Common myeloid progenitor, CD34-positive (primary cell): ENCODE measurements at regions not wholly inside any gene's neighbourhood (a gene's known extent, or its start where the extent isn't known, plus 50 kb on each side); places are given as distances from the start of the nearest gene placed in this dataset.
"Not testable (repeated sequence)": the region's sequence is repeated elsewhere in the genome, so short reads cannot be mapped to it uniquely, and the experiment has no call there.

Source experiments
- CTCF ChIA-PET: fragments of 350-600 bp; sonication (Branson Sonifier 250); formaldehyde crosslinking; loops from one replicate; lab custom pipeline; 2021; ENCODE audit warnings: antibody characterized with exemption; lab: Charles Lee
- POLR2A ChIA-PET: fragments of 350-600 bp; sonication (Branson Sonifier 250); formaldehyde crosslinking; loops from one replicate; lab custom pipeline; 2021; ENCODE audit warnings: antibody characterized with exemption; lab: Charles Lee
- DNase-seq, 3 donors: peaks; one replicate each; pipeline versions ENCODE4 v3.0.0 to v3.0.0-alpha.2; 2013
- H3K27ac ChIP-seq, 2 experiments: 1 replicate in 1 of 2; 2 replicates in 1 of 2; pipeline ENCODE4 v1.7.0; 2013; ENCODE audit warnings: inconsistent platforms in 2 of 2, low read length in 2 of 2, mild to moderate bottlenecking in 2 of 2, low read depth in 1 of 2, moderate library complexity in 1 of 2; ENCODE audit not compliant: severe bottlenecking in 2 of 2, insufficient read depth in 1 of 2, poor library complexity in 1 of 2
- H3K27me3 ChIP-seq, 5 experiments: replicated peaks in 2 of 5; 1 replicate in 3 of 5; 2 replicates in 2 of 5; pipeline versions ENCODE4 v1.6.1 to v1.7.0; 2013; ENCODE audit warnings: low read length in 4 of 5, mild to moderate bottlenecking in 2 of 5, moderate library complexity in 2 of 5, inconsistent platforms in 1 of 5; ENCODE audit not compliant: insufficient read depth in 5 of 5, control insufficient read depth in 4 of 5
- H3K36me3 ChIP-seq, 4 experiments: 1 replicate in 2 of 4; 2 replicates in 2 of 4; pipeline versions ENCODE4 v1.6.1 to v1.7.0; 2013; ENCODE audit warnings: low read length in 3 of 4, control low read depth in 1 of 4, mild to moderate bottlenecking in 1 of 4; ENCODE audit not compliant: control insufficient read depth in 4 of 4, insufficient read depth in 4 of 4
- H3K4me1 ChIP-seq, 4 experiments: 1 replicate in 3 of 4; 2 replicates in 1 of 4; pipeline versions ENCODE4 v1.6.1 to v1.7.1; 2013; ENCODE audit warnings: low read length in 3 of 4, mild to moderate bottlenecking in 3 of 4, control low read depth in 1 of 4, inconsistent platforms in 1 of 4, moderate library complexity in 1 of 4; ENCODE audit not compliant: control insufficient read depth in 4 of 4, insufficient read depth in 4 of 4; ENCODE audit errors: control extremely low read depth in 1 of 4
- H3K4me3 ChIP-seq, 7 experiments: 1 replicate in 4 of 7; 2 replicates in 3 of 7; pipeline versions ENCODE4 v1.5.1 to v1.7.0; 2013; ENCODE audit warnings: mild to moderate bottlenecking in 7 of 7, low read length in 6 of 7, moderate library complexity in 6 of 7, inconsistent platforms in 2 of 7, low read depth in 2 of 7, control low read depth in 1 of 7; ENCODE audit not compliant: insufficient read depth in 4 of 7, control insufficient read depth in 1 of 7; ENCODE audit errors: extremely low read depth in 1 of 7
- H3K9me3 ChIP-seq, 5 experiments: 1 replicate in 4 of 5; 2 replicates in 1 of 5; pipeline versions ENCODE4 v1.6.1 to v1.7.1; 2013; ENCODE audit warnings: low read length in 4 of 5, mild to moderate bottlenecking in 2 of 5, inconsistent platforms in 1 of 5, low read depth in 1 of 5, moderate library complexity in 1 of 5; ENCODE audit not compliant: control insufficient read depth in 4 of 5, insufficient read depth in 2 of 5; ENCODE audit errors: control extremely low read depth in 1 of 5
- WGBS: methylation state at CpG from one replicate; pipeline ENCODE4 v1.1.5; 2013; ENCODE audit not compliant: insufficient coverage; 5-methylcytosine and 5-hydroxymethylcytosine counted together

GRCh38 chr2:131309833-131310232 lies 54.1 kb downstream of the RAB6D start:
- H3K27ac ChIP-seq, CTCF ChIA-PET, H3K36me3 ChIP-seq, H3K4me1 ChIP-seq, POLR2A ChIA-PET, H3K4me3 ChIP-seq, H3K9me3 ChIP-seq, H3K27me3 ChIP-seq: not testable (repeated sequence)
- no CpG with 5 or more reads among the region's 3 CpGs for whole genome bisulfite sequencing
- DNase-seq, result peak in 1 of 3 donors; percentile 5

DNA sequence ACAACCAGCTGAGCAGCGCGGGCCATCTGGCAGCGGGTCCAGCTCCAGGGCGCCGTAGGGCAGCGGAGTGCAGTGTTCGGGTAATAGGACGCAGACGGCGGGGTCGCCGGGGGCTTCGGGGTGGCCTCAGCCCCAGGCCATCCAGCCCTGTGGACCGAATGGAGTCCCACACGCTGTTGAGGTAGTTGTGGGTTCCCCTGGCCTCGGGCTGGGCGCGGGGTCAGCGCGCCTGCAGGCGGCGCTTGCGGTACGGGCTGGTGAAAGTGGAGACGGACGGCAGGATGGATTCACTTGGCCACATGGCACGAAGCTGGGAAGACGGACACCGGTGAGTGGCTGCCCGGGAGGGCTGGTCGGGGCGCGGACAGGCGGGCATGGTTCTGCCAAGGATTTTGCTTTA lies 63.8 kb downstream of the RAB6D start:
- H3K36me3 ChIP-seq, H3K27ac ChIP-seq, H3K27me3 ChIP-seq, CTCF ChIA-PET, H3K9me3 ChIP-seq, DNase-seq, H3K4me3 ChIP-seq, POLR2A ChIA-PET, H3K4me1 ChIP-seq: not testable (repeated sequence)
- WGBS, result 22% methylated on average over 25 of the region's 34 CpGs

- whole genome bisulfite sequencing, result 95% methylated on average over 6 of the region's 8 CpGs
- POLR2A ChIA-PET, result not testable (repeated sequence)
These were observed 68.5 kb downstream of the POTEE start for GRCh38 chr2:131277857-131278256.

GRCh38 chr2:131277289-131277688 lies 68.0 kb downstream of the POTEE start:
- H3K27ac ChIP-seq, CTCF ChIA-PET, H3K9me3 ChIP-seq, H3K27me3 ChIP-seq, H3K4me1 ChIP-seq, DNase-seq, H3K36me3 ChIP-seq, POLR2A ChIA-PET, H3K4me3 ChIP-seq: not testable (repeated sequence)
- WGBS, result 97% methylated on average over 6 of the region's 11 CpGs

More at GRCh38 chr2:131277857-131278256, 68.5 kb downstream of the POTEE start:
- CTCF ChIA-PET, H3K9me3 ChIP-seq, DNase-seq, H3K27me3 ChIP-seq, H3K27ac ChIP-seq, H3K36me3 ChIP-seq, H3K4me3 ChIP-seq, H3K4me1 ChIP-seq: not testable (repeated sequence)

- H3K27ac ChIP-seq, CTCF ChIA-PET, DNase-seq, H3K9me3 ChIP-seq, H3K4me3 ChIP-seq, H3K27me3 ChIP-seq, H3K4me1 ChIP-seq, H3K36me3 ChIP-seq, POLR2A ChIA-PET: not testable (repeated sequence)
- WGBS, result 94% methylated on average over 4 of the region's 8 CpGs
These were observed 62.7 kb downstream of the POTEE start for GRCh38 chr2:131272019-131272418.

DNA sequence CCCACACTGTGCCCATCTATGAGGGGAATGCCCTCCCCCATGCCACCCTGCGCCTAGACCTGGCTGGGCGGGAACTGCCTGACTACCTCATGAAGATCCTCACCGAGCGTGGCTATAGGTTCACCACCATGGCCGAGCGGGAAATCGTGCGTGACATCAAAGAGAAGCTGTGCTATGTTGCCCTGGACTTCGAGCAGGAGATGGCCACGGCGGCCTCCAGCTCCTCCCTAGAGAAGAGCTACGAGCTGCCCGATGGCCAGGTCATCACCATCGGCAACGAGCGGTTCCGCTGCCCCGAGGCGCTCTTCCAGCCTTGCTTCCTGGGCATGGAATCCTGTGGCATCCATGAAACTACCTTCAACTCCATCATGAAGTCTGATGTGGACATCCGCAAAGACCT lies 54.7 kb downstream of the POTEE start:
- DNase-seq, H3K4me1 ChIP-seq, H3K27me3 ChIP-seq, H3K36me3 ChIP-seq, H3K9me3 ChIP-seq, CTCF ChIA-PET, POLR2A ChIA-PET, H3K4me3 ChIP-seq, H3K27ac ChIP-seq: not testable (repeated sequence)
- WGBS, result no CpG with 5 or more reads among the region's 20 CpGs
